Caco-2 (cell line): ENCODE measurements at regions not wholly inside any gene's neighbourhood (a gene's known extent, or its start where the extent isn't known, plus 50 kb on each side); places are given as distances from the start of the nearest gene placed in this dataset.

Source experiments
- BruUV-seq: library from RNA; stranded (reverse); fragments of 400-500 nt; replicated peaks from 2 replicates; lab custom pipeline; 2021; lab: Mats Ljungman, UMichigan
- CTCF ChIA-PET: fragments of 300-600 bp; sonication (Branson Sonifier 250); formaldehyde crosslinking; loops from one replicate; lab custom pipeline; 2022; ENCODE audit warnings: antibody characterized with exemption; lab: Charles Lee
- POLR2A ChIA-PET: fragments of 300-600 bp; sonication (Branson Sonifier 250); formaldehyde crosslinking; loops from one replicate; lab custom pipeline; 2022; ENCODE audit warnings: antibody characterized with exemption; lab: Charles Lee
- DNase-seq, 2 experiments: peaks; one replicate each; pipeline versions ENCODE4 v3.0.0 to v3.0.0-alpha.2; 2020 to 2022
- H3K27me3 ChIP-seq: replicated peaks from 2 replicates; pipeline ENCODE4 v1.6.0; 2011; ENCODE audit warnings: low read length; ENCODE audit not compliant: control insufficient read depth, insufficient read depth
- H3K36me3 ChIP-seq: 2 replicates; pipeline ENCODE4 v1.5.1; 2011; ENCODE audit warnings: low read length; ENCODE audit not compliant: control insufficient read depth, insufficient read depth
- H3K4me1 ChIP-seq: fragments of 250-450 bp; sonication (Bioruptor Pico); 2 replicates; pipeline ENCODE4 v1.5.1; 2020; ENCODE audit warnings: mild to moderate bottlenecking
- H3K4me3 ChIP-seq: 2 replicates; pipeline ENCODE4 v1.5.1; 2011; ENCODE audit warnings: low read depth, mild to moderate bottlenecking, control low read depth, low read length
- H3K9me3 ChIP-seq: fragments of 250-450 bp; sonication (Bioruptor Pico); 2 replicates; pipeline ENCODE4 v1.5.1; 2020; ENCODE audit warnings: mild to moderate bottlenecking, moderate library complexity
- H3K27ac Mint-ChIP-seq: one replicate; pipeline ENCODE4 v1.8.0; 2022; ENCODE audit warnings: mixed read lengths; ENCODE audit not compliant: unreplicated experiment
- H3K27me3 Mint-ChIP-seq: one replicate; pipeline ENCODE4 v1.8.0; 2022; ENCODE audit warnings: mixed read lengths; ENCODE audit not compliant: insufficient read depth, unreplicated experiment
- H3K36me3 Mint-ChIP-seq: one replicate; pipeline ENCODE4 v1.8.0; 2022; ENCODE audit warnings: mild to moderate bottlenecking, mixed read lengths; ENCODE audit not compliant: insufficient read depth, unreplicated experiment
- H3K4me1 Mint-ChIP-seq: one replicate; pipeline ENCODE4 v1.8.0; 2022; ENCODE audit warnings: low read depth, mixed read lengths; ENCODE audit not compliant: unreplicated experiment
- H3K4me3 Mint-ChIP-seq: one replicate; pipeline ENCODE4 v1.8.0; 2022; ENCODE audit warnings: mild to moderate bottlenecking, moderate library complexity, mixed read lengths; ENCODE audit not compliant: unreplicated experiment
- H3K9me3 Mint-ChIP-seq: one replicate; pipeline ENCODE4 v1.8.0; 2022; ENCODE audit warnings: mixed read lengths; ENCODE audit not compliant: unreplicated experiment
- intact Hi-C: fragments of 100-400 bp; cut with micrococcal nuclease; formaldehyde crosslinking; loops from one replicate; pipeline ENCODE4 v1.10.0; 2022; ENCODE audit not compliant: unreplicated experiment
- TF ChIP-seq, protein P1 (sequence below), 2 experiments: fragments of 200-600 bp in 1 of 2; IDR thresholded peaks; 1 replicate in 1 of 2; 2 replicates in 1 of 2; pipeline versions ENCODE4 v1.5.1 to v1.8.0; 2011 to 2022; ENCODE audit warnings: antibody characterized with exemption in 1 of 2, control low read depth in 1 of 2, inconsistent platforms in 1 of 2, low read depth in 1 of 2, low read length in 1 of 2, mild to moderate bottlenecking in 1 of 2, moderate library complexity in 1 of 2; ENCODE audit not compliant: insufficient read depth in 1 of 2, severe bottlenecking in 1 of 2, unreplicated experiment in 1 of 2

DNA sequence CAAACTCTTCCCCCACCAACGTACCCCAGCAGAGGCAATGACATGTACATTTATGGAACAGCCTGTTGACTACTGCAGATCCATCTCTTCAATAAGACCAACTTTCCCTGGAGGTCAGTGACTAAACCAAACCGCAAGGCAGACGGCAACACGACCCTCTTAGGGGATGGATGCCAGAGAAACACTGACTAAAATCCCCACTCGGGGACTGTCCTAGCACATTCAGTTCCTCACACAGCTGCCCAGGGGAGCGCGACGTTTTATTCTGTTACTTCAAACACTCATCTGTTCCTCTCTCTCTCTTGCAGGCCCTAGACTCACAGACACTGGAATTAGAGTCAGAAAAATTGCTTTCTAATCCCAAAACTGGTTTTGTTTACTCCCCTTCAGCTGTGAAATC, 146.5 kb upstream of the PRSS1 start:
- Histone ChIP-seq H3K4me3 (no peak overlapping the region), H3K9me3 (no peaks in the 10 kb centered on the region), H3K4me1 (no peaks in the 10 kb centered on the region), H3K36me3 (no peaks in the 10 kb centered on the region), H3K27me3 (no peaks in the 10 kb centered on the region)
- ChIA-PET POLR2A (no interaction called here), CTCF (interaction anchor here (1.0 to 2.0 kb wide), 2 partner anchors 67 to 181 kb away, joined by 3 to 23 read pairs; no protein-coding TSS in a partner anchor)
- no peak for DNase-seq
- intact Hi-C loops: no loop called here
- BruUV-seq: no TSS peak
- Mint-ChIP-seq H3K9me3 (no peaks in the 10 kb centered on the region), H3K4me1 (peaks cover 6% of the 10 kb centered on the region), H3K27ac (no peak overlapping the region), H3K36me3 (no peaks in the 10 kb centered on the region), H3K27me3 (peaks cover 19% of the 10 kb centered on the region), H3K4me3 (no peak overlapping the region)
- TF ChIP-seq, protein P1, sequence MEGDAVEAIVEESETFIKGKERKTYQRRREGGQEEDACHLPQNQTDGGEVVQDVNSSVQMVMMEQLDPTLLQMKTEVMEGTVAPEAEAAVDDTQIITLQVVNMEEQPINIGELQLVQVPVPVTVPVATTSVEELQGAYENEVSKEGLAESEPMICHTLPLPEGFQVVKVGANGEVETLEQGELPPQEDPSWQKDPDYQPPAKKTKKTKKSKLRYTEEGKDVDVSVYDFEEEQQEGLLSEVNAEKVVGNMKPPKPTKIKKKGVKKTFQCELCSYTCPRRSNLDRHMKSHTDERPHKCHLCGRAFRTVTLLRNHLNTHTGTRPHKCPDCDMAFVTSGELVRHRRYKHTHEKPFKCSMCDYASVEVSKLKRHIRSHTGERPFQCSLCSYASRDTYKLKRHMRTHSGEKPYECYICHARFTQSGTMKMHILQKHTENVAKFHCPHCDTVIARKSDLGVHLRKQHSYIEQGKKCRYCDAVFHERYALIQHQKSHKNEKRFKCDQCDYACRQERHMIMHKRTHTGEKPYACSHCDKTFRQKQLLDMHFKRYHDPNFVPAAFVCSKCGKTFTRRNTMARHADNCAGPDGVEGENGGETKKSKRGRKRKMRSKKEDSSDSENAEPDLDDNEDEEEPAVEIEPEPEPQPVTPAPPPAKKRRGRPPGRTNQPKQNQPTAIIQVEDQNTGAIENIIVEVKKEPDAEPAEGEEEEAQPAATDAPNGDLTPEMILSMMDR (IDR thresholded peaks at IDR 0.05; ENCODE audit: insufficient read depth in 1 of 2, low read depth in 1 of 2, low read length in 1 of 2, severe bottlenecking in 1 of 2, unreplicated experiment in 1 of 2): no peak

GRCh38 chr7:142602183-142602582, 147.1 kb upstream of the PRSS1 start:
- H3K4me1 ChIP-seq: no peaks in the 10 kb centered on the region
- Mint-ChIP-seq H3K36me3 (no peaks in the 10 kb centered on the region), H3K4me1 (peaks cover 6% of the 10 kb centered on the region), H3K27me3 (peaks cover 22% of the 10 kb centered on the region), H3K4me3 (no peak overlapping the region), H3K27ac (no peak overlapping the region), H3K9me3 (no peaks in the 10 kb centered on the region)
- intact Hi-C loops: no loop called here
- ChIA-PET CTCF (no interaction called here), POLR2A (no interaction called here)
- H3K36me3 ChIP-seq: no peaks in the 10 kb centered on the region
- TF ChIP-seq, protein P1 (IDR thresholded peaks at IDR 0.05; ENCODE audit: insufficient read depth in 1 of 2, low read depth in 1 of 2, low read length in 1 of 2, severe bottlenecking in 1 of 2, unreplicated experiment in 1 of 2): no peak
- H3K4me3 ChIP-seq: no peak overlapping the region
- H3K9me3 ChIP-seq: no peaks in the 10 kb centered on the region
- no peaks in the 10 kb centered on the region for H3K27me3 ChIP-seq
- no peak for DNase-seq
- BruUV-seq: no TSS peak

- Histone ChIP-seq H3K27me3 (no peaks in the 10 kb centered on the region), H3K4me1 (no peaks in the 10 kb centered on the region), H3K36me3 (no peaks in the 10 kb centered on the region), H3K9me3 (no peaks in the 10 kb centered on the region), H3K4me3 (no peak overlapping the region)
- POLR2A ChIA-PET: no interaction called here
- Mint-ChIP-seq H3K27ac (no peak overlapping the region), H3K4me3 (no peak overlapping the region), H3K9me3 (no peaks in the 10 kb centered on the region), H3K27me3 (peaks cover 22% of the 10 kb centered on the region), H3K36me3 (no peaks in the 10 kb centered on the region), H3K4me1 (no peaks in the 10 kb centered on the region)
- intact Hi-C loops: no loop called here
- no peak for DNase-seq
- BruUV-seq: no TSS peak
- CTCF ChIA-PET: interaction anchor here (1.1 to 1.2 kb wide), 2 partner anchors 10 to 185 kb away, joined by 5 read pairs; no protein-coding TSS in a partner anchor
- TF ChIP-seq, protein P1 (IDR thresholded peaks at IDR 0.05; ENCODE audit: insufficient read depth in 1 of 2, low read depth in 1 of 2, low read length in 1 of 2, severe bottlenecking in 1 of 2, unreplicated experiment in 1 of 2): no peak
These were observed 151.0 kb upstream of the PRSS1 start for GRCh38 chr7:142598297-142598696.
